ENCODE measurements at regions not wholly inside any gene's neighbourhood (a gene's known extent, or its start where the extent isn't known, plus 50 kb on each side); places are given as distances from the start of the nearest gene placed in this dataset.

GRCh38 chr5:8839361-8840055 is 706.4 kb downstream of the SEMA5A start:
- no peak for TF ChIP-seq CTCF (IDR thresholded peaks at IDR 0.05; ENCODE audit: low read depth, low read length)
- no peak for TF ChIP-seq EZH2phosphoT487 (IDR thresholded peaks at IDR 0.05; ENCODE audit: low read depth)
